Hepatocyte (in vitro differentiated cells): ENCODE measurements at regions not wholly inside any gene's neighbourhood (a gene's known extent, or its start where the extent isn't known, plus 50 kb on each side); places are given as distances from the start of the nearest gene placed in this dataset.

Experiments
- DNase-seq: peaks from one replicate; pipeline ENCODE4 v3.0.0-alpha.2; 2016; ENCODE audit warnings: low spot score
- H2AFZ ChIP-seq: fragments of 200-600 bp; sonication (generic); 2 replicates; pipeline ENCODE4 v1.6.0; 2016; ENCODE audit warnings: antibody characterized with exemption, mild to moderate bottlenecking
- H3K27ac ChIP-seq: fragments of 200-600 bp; sonication (generic); 2 replicates; pipeline ENCODE4 v1.5.1; 2016; ENCODE audit warnings: mild to moderate bottlenecking
- H3K27me3 ChIP-seq: fragments of 200-600 bp; sonication (generic); 2 replicates; pipeline ENCODE4 v1.6.1; 2016
- H3K36me3 ChIP-seq: fragments of 200-600 bp; sonication (generic); replicated peaks from 2 replicates; pipeline ENCODE4 v1.5.1; 2016; ENCODE audit warnings: low read depth; ENCODE audit not compliant: insufficient read depth
- H3K4me1 ChIP-seq: fragments of 200-600 bp; sonication (generic); 2 replicates; pipeline ENCODE4 v1.5.1; 2016; ENCODE audit warnings: mild to moderate bottlenecking, moderate library complexity; ENCODE audit not compliant: insufficient read depth
- H3K4me2 ChIP-seq: fragments of 200-600 bp; sonication (generic); 2 replicates; pipeline ENCODE4 v1.6.0; 2016
- H3K4me3 ChIP-seq: fragments of 200-600 bp; sonication (generic); 2 replicates; pipeline ENCODE4 v1.5.1; 2016; ENCODE audit warnings: mild to moderate bottlenecking
- H3K79me2 ChIP-seq: fragments of 200-600 bp; sonication (generic); 2 replicates; pipeline ENCODE4 v1.6.0; 2017; ENCODE audit warnings: mild to moderate bottlenecking
- H3K9me2 ChIP-seq: fragments of 200-600 bp; sonication (generic); replicated peaks from 2 replicates; pipeline ENCODE4 v1.6.0; 2017; ENCODE audit warnings: mild to moderate bottlenecking; ENCODE audit not compliant: insufficient read depth
- H3K9me3 ChIP-seq: fragments of 200-600 bp; sonication (generic); 2 replicates; pipeline ENCODE4 v1.5.1; 2016; ENCODE audit warnings: low read depth, mild to moderate bottlenecking
- H4K20me1 ChIP-seq: fragments of 200-600 bp; sonication (generic); 2 replicates; pipeline ENCODE4 v1.6.0; 2016; ENCODE audit warnings: mild to moderate bottlenecking; ENCODE audit not compliant: insufficient read depth, poor library complexity, severe bottlenecking
- EZH2 ChIP-seq: fragments of 200-600 bp; sonication (generic); IDR thresholded peaks from 2 replicates; pipeline ENCODE4 v1.6.1; 2016; ENCODE audit warnings: antibody characterized with exemption, mild to moderate bottlenecking, borderline replicate concordance
- EZH2phosphoT487 ChIP-seq: fragments of 200-600 bp; sonication (generic); IDR thresholded peaks from one replicate; pipeline ENCODE4 v1.6.1; 2018; ENCODE audit warnings: antibody characterized with exemption, mild to moderate bottlenecking, low read depth, moderate library complexity; ENCODE audit not compliant: unreplicated experiment, severe bottlenecking
- WGBS: methylation state at CpG from one replicate; pipeline ENCODE4 v1.1.6; 2016; ENCODE audit warnings: low lambda C conversion rate; ENCODE audit errors: missing lambda C conversion rate; 5-methylcytosine and 5-hydroxymethylcytosine counted together
- TF ChIP-seq, protein P1 (sequence below): fragments of 200-600 bp; sonication (generic); IDR thresholded peaks from 2 replicates; pipeline ENCODE4 v1.5.1; 2016; ENCODE audit warnings: antibody characterized with exemption, mild to moderate bottlenecking; ENCODE audit not compliant: poor library complexity

GRCh38 chr9:26483991-26484390, 408.6 kb downstream of the CAAP1 start:
- Histone ChIP-seq H4K20me1 (no peaks in the 10 kb centered on the region), H3K4me2 (no peak overlapping the region), H3K9me3 (no peaks in the 10 kb centered on the region), H3K79me2 (no peaks in the 10 kb centered on the region), H3K27me3 (no peaks in the 10 kb centered on the region), H2AFZ (no peak overlapping the region), H3K27ac (no peak overlapping the region), H3K4me1 (no peaks in the 10 kb centered on the region), H3K9me2 (no peaks in the 10 kb centered on the region), H3K4me3 (no peak overlapping the region), H3K36me3 (no peaks in the 10 kb centered on the region)
- TF ChIP-seq, protein P1, sequence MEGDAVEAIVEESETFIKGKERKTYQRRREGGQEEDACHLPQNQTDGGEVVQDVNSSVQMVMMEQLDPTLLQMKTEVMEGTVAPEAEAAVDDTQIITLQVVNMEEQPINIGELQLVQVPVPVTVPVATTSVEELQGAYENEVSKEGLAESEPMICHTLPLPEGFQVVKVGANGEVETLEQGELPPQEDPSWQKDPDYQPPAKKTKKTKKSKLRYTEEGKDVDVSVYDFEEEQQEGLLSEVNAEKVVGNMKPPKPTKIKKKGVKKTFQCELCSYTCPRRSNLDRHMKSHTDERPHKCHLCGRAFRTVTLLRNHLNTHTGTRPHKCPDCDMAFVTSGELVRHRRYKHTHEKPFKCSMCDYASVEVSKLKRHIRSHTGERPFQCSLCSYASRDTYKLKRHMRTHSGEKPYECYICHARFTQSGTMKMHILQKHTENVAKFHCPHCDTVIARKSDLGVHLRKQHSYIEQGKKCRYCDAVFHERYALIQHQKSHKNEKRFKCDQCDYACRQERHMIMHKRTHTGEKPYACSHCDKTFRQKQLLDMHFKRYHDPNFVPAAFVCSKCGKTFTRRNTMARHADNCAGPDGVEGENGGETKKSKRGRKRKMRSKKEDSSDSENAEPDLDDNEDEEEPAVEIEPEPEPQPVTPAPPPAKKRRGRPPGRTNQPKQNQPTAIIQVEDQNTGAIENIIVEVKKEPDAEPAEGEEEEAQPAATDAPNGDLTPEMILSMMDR: no peak
- TF ChIP-seq EZH2: no peak
- TF ChIP-seq EZH2phosphoT487: no peak
- WGBS: 94% methylated on average over 15 of the region's 15 CpGs
- no peak for DNase-seq

- no peaks in the 10 kb centered on the region for H3K9me3 ChIP-seq
- H3K9me2 ChIP-seq: no peaks in the 10 kb centered on the region
- H2AFZ ChIP-seq: no peak overlapping the region
- no peaks in the 10 kb centered on the region for H4K20me1 ChIP-seq
- H3K79me2 ChIP-seq: no peaks in the 10 kb centered on the region
- no peaks in the 10 kb centered on the region for H3K27me3 ChIP-seq
- TF ChIP-seq EZH2 (no peak), EZH2phosphoT487 (no peak)
- TF ChIP-seq, protein P1: no peak
- DNase-seq: no peak
- H3K4me2 ChIP-seq: no peak overlapping the region
- H3K4me1 ChIP-seq: no peaks in the 10 kb centered on the region
- H3K4me3 ChIP-seq: no peak overlapping the region
- H3K27ac ChIP-seq: no peak overlapping the region
- H3K36me3 ChIP-seq: no peaks in the 10 kb centered on the region
Measured at GRCh38 chr9:26477963-26478362, 414.6 kb downstream of the CAAP1 start.

GRCh38 chr9:26471261-26471660, 421.3 kb downstream of the CAAP1 start:
- Histone ChIP-seq H3K9me2 (no peaks in the 10 kb centered on the region), H2AFZ (no peak overlapping the region), H3K27ac (no peak overlapping the region), H3K4me2 (no peak overlapping the region), H3K36me3 (no peaks in the 10 kb centered on the region), H3K79me2 (no peaks in the 10 kb centered on the region), H3K4me1 (no peaks in the 10 kb centered on the region), H3K4me3 (no peak overlapping the region), H3K27me3 (no peaks in the 10 kb centered on the region), H4K20me1 (no peaks in the 10 kb centered on the region), H3K9me3 (no peaks in the 10 kb centered on the region)
- TF ChIP-seq, protein P1: no peak
- TF ChIP-seq EZH2 (no peak), EZH2phosphoT487 (no peak)
- no peak for DNase-seq
- 86% methylated on average over 2 of the region's 2 CpGs for WGBS

DNA sequence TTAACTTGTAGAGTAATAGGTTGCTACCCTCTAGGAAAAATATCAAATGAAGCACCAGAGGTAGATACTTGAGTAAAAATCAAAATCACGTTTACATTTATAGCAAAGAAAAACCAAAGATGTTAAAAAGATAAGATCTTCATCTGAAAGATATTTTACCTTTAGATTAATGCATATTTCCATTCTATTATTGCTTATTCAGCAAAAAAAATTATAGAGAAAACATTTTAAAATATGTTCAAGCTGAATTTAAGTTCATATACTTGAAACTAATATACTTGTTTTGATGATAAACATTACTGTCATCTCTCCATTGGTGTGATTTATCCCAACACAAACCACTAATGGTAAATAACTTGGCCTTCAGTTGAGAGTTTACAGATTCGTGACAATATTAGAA, 422.3 kb downstream of the CAAP1 start:
- Histone ChIP-seq H3K4me1 (no peaks in the 10 kb centered on the region), H4K20me1 (no peaks in the 10 kb centered on the region), H2AFZ (no peak overlapping the region), H3K27ac (no peak overlapping the region), H3K9me2 (no peaks in the 10 kb centered on the region), H3K36me3 (no peaks in the 10 kb centered on the region), H3K27me3 (no peaks in the 10 kb centered on the region), H3K79me2 (no peaks in the 10 kb centered on the region), H3K9me3 (no peaks in the 10 kb centered on the region), H3K4me2 (no peak overlapping the region), H3K4me3 (no peak overlapping the region)
- WGBS: 62% methylated on average over 2 of the region's 2 CpGs
- TF ChIP-seq, protein P1: no peak
- no peak for TF ChIP-seq EZH2phosphoT487
- TF ChIP-seq EZH2: no peak
- no peak for DNase-seq
